ENCODE measurements at regions not wholly inside any gene's neighbourhood (a gene's known extent, or its start where the extent isn't known, plus 50 kb on each side); places are given as distances from the start of the nearest gene placed in this dataset.
"Not testable (repeated sequence)": the region's sequence is repeated elsewhere in the genome, so short reads cannot be mapped to it uniquely, and the experiment has no call there.

DNA sequence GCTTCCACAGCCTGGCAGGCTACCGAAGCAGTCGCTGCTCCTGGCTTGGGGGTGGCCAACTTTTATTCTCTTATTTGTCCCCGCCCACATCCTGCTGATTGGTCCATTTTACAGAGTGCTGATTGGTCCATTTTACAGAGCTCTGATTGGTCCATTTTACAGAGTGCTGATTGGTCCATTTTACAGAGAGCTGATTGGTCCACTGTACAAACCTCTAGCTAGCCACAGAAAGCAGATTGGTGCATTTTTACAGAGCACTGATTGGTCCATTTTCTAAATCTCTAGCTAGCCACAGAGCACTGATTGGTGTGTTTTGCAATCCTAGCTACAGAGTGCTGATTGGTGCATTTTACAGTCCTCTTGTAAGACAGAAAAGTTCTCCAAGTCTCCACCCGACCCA is 187.9 kb upstream of the TOM1L1 start:
- not testable (repeated sequence) for DNase-seq (ENCODE audit: low spot score)

DNA sequence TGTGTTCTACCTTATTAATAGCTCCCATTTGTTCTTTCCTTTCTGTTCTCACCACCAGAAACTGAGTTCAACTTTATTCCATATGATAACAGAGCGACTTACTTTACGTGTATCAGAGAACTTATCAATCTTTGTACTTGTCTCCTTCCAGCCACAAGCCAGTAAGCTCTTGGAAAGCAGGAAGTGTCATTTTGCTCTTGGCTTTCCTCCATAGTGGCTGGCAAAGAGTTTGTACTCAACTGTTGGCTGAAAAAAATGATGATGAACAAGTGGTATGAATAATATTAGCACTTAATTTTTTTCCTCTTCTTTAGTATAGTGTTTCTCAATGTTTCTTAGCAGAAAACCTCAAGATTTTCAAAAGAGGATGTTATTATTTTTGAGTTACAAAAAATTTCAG is 182.4 kb upstream of the TOM1L1 start:
- no peak for DNase-seq (ENCODE audit: low spot score)

DNA sequence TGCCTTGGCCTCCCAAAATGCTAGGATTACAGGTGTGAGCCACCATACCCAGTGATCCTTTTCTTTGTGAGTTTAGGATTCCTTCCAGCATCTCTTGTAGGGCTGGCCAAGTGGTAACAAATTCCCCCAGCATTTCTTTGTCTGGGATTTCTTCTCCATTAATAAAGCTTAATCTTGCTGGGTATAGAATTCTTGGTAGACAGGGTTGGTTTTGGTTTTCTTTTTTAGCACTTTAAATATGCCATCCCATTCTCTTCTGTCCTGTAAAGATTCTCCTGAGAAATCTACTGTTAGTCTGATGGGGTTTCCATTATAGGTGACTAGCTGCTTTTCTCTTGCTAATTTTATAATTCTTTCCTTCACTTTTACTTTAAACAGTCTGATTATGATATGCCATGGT is 173.0 kb upstream of the TOM1L1 start:
- no peak for DNase-seq (ENCODE audit: low spot score)

DNA sequence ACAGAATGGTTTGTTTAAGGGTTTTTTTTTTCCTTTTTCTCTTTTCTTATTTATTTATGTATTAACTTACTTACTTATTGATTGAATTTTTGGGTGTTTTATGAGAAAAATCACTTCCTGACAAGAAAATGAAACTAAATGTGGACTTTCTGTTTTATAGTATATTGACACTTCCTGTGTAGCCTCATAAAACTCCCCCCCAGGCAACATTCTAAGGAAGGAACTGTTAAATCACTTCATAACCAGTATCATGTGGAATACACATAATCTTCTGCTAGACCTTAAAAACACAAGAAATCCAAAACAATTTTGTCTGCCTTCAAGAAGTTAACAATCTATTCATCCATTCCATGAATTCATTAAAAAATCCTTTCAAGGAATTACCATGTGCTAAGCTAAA is 164.1 kb upstream of the TOM1L1 start:
- no peak for DNase-seq (ENCODE audit: low spot score)

DNA sequence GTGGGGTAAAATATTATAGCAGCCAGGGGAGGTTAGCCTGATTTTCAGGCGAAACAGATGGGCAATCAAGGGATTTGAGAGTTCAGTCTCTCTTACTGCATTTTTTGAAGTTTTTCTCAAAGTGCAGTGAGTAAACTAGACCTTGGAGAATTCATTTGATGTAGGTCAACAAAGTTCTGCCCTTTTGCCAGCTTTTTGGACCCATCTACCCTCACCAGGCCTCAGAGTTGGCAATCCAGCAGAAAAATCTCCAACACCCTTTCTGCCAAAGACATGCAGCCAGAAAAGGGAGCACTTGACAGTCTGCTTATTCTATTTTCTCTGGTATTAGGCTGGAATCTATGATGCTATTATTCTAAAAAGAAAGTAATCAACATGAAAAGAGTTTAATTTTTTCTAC is 162.2 kb upstream of the TOM1L1 start:
- DNase-seq (ENCODE audit: low spot score), result no peak

DNA sequence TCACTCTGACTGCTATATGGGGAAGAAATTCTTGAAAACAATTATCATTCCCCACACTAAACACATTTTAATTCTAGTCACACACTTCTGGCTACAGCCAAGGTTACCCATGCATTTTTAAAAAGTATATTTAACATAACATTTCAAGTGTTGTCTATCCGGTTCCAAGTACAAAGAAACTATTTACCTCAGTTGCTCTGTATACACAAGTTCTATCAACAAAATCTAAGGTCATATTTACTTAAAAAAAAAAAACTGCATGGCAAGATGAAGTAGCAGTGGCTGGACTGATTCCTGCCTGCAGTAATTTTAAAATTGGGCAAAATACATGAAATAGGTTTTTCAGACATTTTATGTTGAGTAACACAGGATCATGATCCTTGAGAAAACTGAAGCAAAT is 155.9 kb upstream of the TOM1L1 start:
- DNase-seq (ENCODE audit: low spot score), result no peak

DNA sequence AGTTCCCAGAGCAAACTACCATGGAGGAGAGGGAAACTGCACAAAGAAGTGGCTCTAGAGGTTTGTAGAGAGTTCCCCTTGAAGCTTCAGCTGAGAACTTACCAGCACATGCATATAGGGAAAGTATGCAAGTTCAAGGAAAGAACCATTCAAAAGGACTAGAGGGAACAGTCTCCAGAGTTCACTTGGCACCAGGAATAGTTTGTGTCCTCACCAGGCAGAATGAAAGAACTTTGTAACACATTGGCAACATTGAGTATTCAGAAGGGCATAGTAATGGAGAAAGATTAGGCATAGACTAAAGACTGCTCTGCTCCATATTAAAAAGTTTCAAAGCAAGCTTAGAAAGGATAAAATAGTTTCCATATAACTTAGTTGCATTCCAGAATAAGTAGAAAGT is 155.4 kb upstream of the TOM1L1 start:
- no peak for DNase-seq (ENCODE audit: low spot score)

DNA sequence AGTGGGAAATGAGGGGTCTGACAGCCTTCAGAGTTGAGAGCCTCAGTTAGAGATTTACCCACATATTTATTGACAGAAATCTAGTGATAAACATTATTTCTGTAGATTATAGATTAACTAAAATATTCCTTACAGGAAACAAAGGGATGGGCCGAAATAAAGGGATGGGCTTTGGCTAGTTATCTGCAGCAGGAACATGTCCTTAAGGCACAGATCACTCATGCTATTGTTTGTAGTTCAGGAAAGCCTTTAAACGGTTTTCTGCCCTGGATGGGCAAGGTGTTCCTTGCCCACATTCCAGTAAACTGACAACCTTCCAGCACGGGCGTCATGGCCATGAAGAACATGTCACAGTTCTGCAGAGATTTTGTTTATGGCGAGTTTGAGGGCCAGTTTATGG is 154.8 kb upstream of the TOM1L1 start:
- no peak for DNase-seq (ENCODE audit: low spot score)

DNA sequence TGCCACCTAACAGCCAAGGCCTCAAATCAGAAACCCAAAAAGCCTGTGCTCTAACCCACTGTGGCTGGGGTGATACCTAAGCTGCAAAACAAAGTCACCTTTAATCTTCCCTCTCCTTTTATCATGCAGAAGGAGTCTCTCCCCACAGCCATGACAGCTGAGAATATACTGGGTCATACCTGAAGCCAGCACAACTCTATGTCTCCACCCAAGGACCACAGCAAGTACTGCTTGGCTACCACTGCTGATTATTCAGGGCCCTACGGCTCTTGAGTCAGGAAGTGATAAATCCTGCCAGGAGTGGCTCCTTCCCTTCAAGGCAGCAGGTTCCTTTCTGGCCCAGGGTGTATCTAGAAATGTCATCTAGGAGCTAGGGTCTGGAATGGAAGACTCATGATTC is 151.5 kb upstream of the TOM1L1 start:
- no peak for DNase-seq (ENCODE audit: low spot score)

DNA sequence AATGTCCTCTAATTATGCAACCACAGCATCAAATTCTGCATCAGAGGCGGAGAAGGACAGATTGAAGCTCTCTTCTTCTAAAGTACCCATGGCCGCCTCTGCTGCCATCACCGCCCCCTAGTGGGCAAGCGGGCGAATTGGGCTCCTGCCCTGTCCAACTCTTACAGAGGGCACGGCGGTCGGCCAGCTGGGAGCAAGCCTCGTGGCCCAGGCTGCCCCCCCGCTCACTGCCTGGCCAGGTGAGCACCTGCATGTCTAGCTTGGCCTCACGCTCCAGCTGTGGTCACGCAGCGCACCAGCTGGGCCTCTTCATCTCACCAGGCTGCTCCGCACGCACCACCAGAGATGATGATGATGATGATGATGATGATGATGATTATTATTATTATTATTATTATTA is 146.1 kb upstream of the TOM1L1 start:
- DNase-seq (ENCODE audit: low spot score), result no peak

DNA sequence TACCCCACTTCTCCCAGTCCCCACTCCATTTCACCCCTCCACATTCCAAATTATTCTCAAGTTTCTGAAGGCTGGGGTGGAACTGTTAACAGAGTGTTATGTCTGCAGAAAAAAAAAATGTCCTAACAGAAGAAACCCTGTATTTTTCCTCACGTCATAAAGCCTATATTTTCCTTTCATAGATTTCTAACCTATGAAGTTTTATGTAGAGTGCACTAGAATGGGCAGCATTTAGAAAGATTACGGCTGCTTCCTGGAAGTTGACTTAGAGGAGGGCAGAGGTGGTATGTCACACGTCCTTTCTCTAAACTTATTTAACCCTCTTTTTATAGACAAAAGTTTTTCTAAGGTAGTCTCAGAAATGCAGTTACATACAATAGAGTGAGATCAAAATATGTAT is 139.8 kb upstream of the TOM1L1 start:
- no peak for DNase-seq (ENCODE audit: low spot score)

DNA sequence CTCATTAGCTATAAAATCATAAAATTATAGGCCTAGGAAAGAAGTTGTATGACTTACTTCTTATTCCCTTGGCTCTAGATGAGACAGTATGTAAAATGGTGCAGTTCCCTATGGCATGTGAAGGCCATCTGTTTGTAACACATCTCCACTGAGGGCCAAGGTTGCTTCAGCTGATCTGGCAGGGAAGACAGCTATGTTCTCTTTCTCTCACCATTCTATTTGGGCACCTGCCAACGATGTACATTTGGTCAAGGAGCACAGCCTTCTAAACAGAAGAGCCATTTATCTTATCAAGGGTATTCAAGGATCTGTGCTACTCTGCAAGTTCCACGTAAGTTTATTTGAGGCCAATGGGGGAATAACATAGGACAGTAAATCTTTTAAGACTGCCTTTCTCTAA is 129.8 kb upstream of the TOM1L1 start:
- DNase-seq (ENCODE audit: low spot score), result no peak

DNA sequence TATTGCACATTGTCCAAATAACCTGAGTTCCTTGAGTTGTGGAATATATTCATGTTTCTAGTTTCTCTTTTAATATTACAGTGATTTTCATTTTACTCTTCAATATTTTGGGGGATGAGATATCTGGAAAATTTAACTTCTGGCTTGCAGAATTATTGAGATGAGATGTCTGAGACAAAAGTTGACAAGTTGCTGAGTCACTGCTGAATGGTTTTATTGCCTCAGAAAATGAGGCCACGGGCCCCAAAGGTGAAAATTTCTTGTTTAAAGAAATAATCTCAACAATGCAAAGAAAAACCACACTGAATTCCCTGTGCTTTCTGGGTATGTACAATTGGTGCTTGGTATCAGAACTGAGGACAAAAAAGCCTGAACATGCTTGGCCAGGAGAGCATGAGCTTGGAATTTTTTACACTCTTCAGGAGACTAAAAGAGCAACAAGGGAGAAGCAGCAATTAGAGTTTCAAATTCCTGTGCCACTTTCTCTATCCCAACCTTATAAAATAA is 129.2 kb upstream of the TOM1L1 start:
- DNase-seq (ENCODE audit: low spot score), result no peak

DNA sequence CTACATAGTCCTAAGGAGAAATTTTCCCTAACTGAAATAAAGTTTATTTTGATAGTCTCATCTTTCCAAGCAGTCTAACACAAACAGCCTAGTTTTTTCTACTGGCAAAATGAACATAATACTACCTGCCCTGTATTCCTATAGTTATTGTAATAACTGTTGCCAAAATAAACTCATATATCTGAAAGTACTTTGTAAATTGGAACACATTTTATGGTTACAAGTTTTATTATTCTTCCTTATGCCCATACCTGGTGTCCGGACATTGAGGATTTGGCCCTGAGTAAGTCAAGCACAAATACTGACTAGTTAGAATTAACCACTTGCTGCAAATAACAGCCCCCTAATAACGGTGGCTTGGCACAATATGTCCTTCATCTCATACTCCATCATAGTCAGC is 120.4 kb upstream of the TOM1L1 start:
- no peak for DNase-seq (ENCODE audit: low spot score)

DNA sequence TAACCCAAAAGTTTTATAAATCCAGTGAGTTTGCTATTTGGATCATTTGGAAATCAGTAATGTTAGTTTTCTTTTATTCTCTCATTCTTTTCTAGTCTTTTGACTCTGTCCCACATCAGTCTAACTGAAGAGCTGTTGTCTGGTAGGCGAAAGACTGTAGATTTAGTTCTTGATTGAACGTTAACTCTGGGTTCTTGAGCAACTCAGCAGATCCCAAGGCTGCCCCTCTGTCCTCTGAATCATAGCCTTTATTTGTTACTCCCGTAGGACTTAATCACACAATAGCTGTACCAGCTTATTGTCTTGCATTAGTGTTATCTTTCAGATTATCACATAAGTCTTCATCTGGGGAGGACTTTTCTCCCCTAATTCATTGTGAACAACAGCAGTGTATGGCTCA is 119.3 kb upstream of the TOM1L1 start:
- no peak for DNase-seq (ENCODE audit: low spot score)

DNA sequence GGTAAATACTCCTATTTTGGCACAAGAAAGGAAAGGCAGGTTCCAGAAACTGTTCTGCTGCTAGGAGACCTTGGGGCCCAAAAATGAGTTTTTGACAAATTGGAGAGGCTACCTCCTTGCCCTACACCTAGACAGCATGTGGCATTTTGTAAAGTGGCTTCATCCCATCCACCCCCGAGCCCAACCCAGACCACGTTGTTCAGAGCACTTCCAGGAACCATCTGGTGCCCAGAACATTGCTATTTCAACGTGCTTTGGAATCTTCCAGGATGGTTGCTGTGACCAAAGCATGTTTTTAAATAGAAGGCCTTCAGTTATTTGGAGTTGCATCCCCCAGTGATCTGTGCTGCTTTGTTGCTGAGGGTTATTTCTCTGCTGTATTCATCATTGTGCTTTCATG is 116.3 kb upstream of the TOM1L1 start:
- no peak for DNase-seq (ENCODE audit: low spot score)

DNA sequence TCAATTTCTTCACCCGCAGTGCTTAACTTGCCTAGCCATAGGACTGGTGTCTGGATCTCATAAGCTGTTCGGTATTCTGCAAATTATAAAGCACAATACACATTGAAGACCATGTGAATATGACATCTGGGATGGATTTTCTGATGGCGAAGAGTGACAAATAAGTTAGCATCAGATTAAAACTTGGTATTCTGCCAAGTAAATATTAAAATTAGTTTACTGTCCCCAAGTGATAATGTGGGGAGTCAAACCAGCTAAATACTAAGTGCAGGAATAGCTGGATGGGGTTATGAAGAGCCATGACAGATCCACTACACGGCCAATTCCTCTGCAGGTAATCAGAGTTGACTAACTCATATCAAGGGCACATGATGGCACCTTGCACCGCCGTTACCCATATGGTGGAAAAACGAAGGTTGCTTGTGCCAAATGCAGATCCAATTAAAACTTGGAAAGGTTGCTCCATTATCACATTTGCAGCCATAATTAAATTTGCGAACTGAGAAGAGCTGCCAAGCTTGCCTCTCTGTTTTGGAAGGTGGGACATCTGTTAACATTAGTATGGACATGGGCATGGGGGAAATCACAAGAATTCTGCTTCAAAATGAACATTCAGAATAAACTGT is 114.9 kb upstream of the TOM1L1 start:
- DNase-seq (ENCODE audit: low spot score), result no peak

DNA sequence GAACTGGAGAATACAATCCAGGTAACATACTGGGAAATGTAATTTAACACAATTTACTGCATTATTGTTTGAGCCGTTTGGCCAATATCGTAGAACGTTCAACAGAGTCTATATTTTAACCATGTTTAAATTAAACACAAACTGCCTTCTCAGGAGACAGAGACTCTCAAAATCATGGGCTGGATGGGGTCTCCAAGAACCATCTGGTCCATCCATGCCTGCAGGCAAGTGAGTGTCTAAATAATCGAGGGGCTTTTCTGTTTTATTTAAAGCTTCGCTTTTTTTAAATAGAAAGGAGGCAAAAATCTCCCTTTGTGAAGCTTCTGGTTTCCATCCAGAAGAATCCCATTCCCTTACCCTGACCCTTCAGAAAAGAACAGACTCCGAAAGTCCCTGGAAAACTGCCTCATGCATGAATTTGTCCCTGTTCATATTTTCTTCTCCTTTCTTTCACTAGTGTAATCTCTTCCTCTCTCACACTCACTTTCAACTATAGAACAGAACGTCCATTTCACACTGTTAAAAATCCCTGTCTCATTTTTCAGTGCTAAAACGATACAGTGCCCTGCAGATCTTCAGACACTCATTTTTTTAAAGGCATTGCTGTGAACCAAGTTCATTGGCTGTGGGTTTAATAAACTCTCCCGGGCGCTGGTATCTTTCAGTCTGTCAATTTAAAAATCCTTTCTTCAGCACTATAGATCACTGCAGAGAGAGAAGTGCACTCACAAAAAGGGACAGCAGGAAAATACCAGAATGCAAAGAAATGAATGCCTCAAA is 111.4 kb upstream of the TOM1L1 start:
- no peak for DNase-seq (ENCODE audit: low spot score)

DNA sequence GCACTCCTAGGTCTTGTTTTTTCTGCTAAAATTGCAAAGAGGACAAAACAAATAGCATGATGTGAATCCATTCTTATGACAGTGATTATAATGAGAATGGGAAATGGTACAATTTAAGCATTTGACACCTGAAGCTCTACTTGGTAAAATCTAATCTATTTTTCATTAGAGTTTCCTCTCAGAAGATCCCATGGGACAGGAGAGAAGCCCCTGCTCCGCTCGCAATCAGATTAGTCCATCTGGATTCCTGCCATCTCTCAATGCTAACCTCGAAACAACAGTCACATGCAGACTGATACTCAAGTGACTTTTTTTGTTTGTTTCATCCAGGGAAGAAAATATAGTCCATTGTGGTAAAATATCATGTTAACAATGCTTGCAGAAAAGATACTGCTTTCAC is 107.4 kb upstream of the TOM1L1 start:
- no peak for DNase-seq (ENCODE audit: low spot score)

DNA sequence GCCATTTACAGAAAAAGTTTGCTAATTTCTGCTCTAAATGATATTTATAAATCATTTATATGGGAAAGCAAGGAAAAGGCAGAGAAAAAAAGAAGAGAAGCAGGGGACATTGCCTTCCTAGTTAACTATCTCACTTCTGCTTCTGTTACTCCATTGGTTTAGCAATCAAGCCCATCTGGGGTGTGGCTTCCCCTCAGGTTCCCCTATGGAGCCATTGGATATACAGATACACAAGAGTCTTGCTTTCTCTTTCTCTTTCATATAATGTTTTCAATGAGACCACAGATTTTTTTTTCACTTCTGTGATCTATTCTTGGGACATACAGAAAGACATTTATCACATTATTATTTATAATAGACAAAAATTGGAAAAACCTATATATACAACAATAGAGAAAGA is 105.6 kb upstream of the TOM1L1 start:
- no peak for DNase-seq (ENCODE audit: low spot score)

DNA sequence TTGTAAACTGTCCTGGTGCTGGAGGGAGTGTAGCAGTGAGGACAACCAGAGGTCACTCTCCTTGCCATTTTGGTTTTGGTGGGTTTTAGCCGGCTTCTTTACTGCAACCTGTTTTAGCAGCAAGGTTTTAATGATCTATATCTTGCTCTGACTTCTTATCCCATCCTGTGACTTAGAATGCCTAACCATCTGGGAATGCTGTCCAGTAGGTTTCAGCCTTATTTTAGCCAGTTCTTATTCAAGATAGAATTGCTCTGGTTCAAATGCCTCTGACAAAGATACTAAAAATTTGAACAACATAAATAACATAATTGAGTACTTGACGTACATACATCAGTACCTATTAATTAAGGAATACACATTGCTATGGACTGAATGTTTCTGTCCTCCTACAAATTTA is 93.3 kb upstream of the TOM1L1 start:
- DNase-seq (ENCODE audit: low spot score), result no peak

DNA sequence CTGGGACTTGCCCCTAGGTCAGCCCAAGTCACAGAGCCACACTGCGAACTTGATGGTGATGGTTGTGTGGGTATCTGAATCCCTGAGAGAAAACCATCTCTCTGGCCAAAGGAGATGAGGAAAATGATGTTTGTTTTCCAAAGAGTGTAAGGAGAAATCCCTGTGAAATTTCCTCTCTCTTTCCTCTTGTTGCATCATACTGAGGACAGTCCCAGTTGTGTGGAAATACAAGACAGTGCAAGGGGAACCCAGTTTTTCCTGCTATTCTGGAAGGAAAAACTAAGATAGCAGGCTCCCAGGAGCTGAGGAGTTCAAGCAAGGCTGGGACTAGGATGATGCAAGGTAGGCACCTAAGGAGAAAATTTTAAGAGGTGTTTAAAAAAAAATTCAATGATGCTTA is 86.8 kb upstream of the TOM1L1 start:
- no peak for DNase-seq (ENCODE audit: low spot score)

DNA sequence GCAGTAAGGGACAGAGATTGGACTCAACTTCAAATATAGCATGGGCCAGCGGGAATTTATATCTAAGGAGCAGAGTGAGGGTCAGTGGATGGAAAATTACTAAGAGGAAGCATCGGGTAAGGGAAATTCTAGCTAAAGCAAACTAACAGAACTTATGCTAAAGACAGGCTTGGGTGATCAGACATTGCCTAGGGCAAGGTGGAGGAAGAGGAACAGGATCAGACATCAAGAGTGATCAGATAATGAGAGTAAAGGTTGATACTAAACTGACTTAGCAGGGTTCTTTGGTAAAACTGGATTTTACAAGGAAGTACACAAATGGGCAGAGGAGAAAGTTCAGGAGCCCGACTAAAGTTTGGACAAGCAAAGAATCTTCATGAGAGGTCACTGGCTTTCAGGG is 86.3 kb upstream of the TOM1L1 start:
- no peak for DNase-seq (ENCODE audit: low spot score)

DNA sequence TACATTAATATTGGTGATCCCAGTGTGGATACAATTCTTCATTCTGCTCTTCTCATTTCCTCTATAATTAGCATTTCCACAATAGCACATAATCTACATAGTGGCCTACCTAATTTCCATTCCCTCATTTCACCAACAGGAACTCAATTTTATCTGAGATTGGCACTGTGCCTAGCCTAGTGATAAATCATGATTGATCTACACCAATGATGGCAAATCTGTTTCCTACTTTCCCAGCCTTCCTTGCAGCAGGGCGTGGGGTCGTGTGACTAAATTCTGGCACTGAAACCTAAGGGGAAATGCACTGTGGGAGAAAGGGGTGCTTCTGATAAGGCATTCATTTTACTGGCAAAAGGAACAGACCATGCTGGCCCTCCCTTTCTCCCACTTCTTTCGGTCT is 66.6 kb upstream of the TOM1L1 start:
- no peak for DNase-seq (ENCODE audit: low spot score)

All from A172 (cell line).